MM.1S (cell line): ENCODE measurements at regions not wholly inside any gene's neighbourhood (a gene's known extent, or its start where the extent isn't known, plus 50 kb on each side); places are given as distances from the start of the nearest gene placed in this dataset.

Experiments used
- DNase-seq: peaks from one replicate; pipeline ENCODE4 v3.0.0-alpha.2; 2015
- H2AFZ ChIP-seq: fragments of 300-600 bp; sonication (generic); 2 replicates; pipeline ENCODE4 v1.6.0; 2016; ENCODE audit warnings: antibody characterized with exemption, low read length
- H3F3A ChIP-seq: fragments of 300-600 bp; sonication (generic); 2 replicates; pipeline ENCODE4 v1.6.1; 2016; ENCODE audit warnings: mild to moderate bottlenecking, antibody characterized with exemption, low read length, moderate library complexity, mixed read lengths; ENCODE audit not compliant: insufficient read depth
- H3K27ac ChIP-seq: fragments of 300-600 bp; sonication (generic); 2 replicates; pipeline ENCODE4 v1.5.1; 2016; ENCODE audit warnings: mild to moderate bottlenecking, low read length
- H3K27me3 ChIP-seq: fragments of 300-600 bp; sonication (generic); replicated peaks from 2 replicates; pipeline ENCODE4 v1.6.0; 2016; ENCODE audit warnings: low read length; ENCODE audit not compliant: insufficient read depth
- H3K36me3 ChIP-seq: fragments of 300-600 bp; sonication (generic); replicated peaks from 2 replicates; pipeline ENCODE4 v1.6.1; 2016; ENCODE audit warnings: mild to moderate bottlenecking, low read length, mixed read lengths; ENCODE audit not compliant: insufficient read depth
- H3K4me1 ChIP-seq: fragments of 300-600 bp; sonication (generic); 2 replicates; pipeline ENCODE4 v1.6.1; 2016; ENCODE audit warnings: low read length, mixed read lengths
- H3K4me2 ChIP-seq: fragments of 300-600 bp; sonication (generic); 2 replicates; pipeline ENCODE4 v1.6.0; 2016; ENCODE audit warnings: low read depth, low read length
- H3K4me3 ChIP-seq: fragments of 300-600 bp; sonication (generic); 2 replicates; pipeline ENCODE4 v1.5.1; 2016; ENCODE audit warnings: low read length, mixed read lengths
- H3K79me2 ChIP-seq: fragments of 300-600 bp; sonication (generic); 2 replicates; pipeline ENCODE4 v1.6.1; 2016; ENCODE audit warnings: mixed run types, low read length, mixed read lengths
- H3K9ac ChIP-seq: fragments of 300-600 bp; sonication (generic); 2 replicates; pipeline ENCODE4 v1.6.1; 2016; ENCODE audit warnings: low read length, mixed read lengths
- H3K9me2 ChIP-seq: fragments of 300-600 bp; sonication (generic); replicated peaks from 2 replicates; pipeline ENCODE4 v1.6.1; 2016; ENCODE audit warnings: mild to moderate bottlenecking, low read length, mixed read lengths; ENCODE audit not compliant: insufficient read depth
- H3K9me3 ChIP-seq: fragments of 300-600 bp; sonication (generic); replicated peaks from 2 replicates; pipeline ENCODE4 v1.6.1; 2016; ENCODE audit warnings: mild to moderate bottlenecking, low read length, mixed read lengths; ENCODE audit not compliant: insufficient read depth
- H4K20me1 ChIP-seq: fragments of 300-600 bp; sonication (generic); 2 replicates; pipeline ENCODE4 v1.6.1; 2016; ENCODE audit warnings: mild to moderate bottlenecking, low read length, moderate library complexity, mixed read lengths; ENCODE audit not compliant: insufficient read depth
- EZH2 ChIP-seq: fragments of 300-600 bp; sonication (generic); optimal IDR thresholded peaks from 2 replicates; pipeline ENCODE3; 2017; ENCODE audit warnings: low read depth, mild to moderate bottlenecking, antibody characterized with exemption, low read length, mixed read lengths
- EZH2phosphoT487 ChIP-seq: fragments of 300-600 bp; sonication (generic); IDR thresholded peaks from 2 replicates; pipeline ENCODE4 v1.6.1; 2018; ENCODE audit warnings: antibody characterized with exemption, low read length
- TF ChIP-seq, protein P1 (sequence below): fragments of 300-600 bp; sonication (generic); IDR thresholded peaks from 2 replicates; pipeline ENCODE4 v1.5.1; 2016; ENCODE audit warnings: antibody characterized with exemption, low read length, mixed read lengths

DNA sequence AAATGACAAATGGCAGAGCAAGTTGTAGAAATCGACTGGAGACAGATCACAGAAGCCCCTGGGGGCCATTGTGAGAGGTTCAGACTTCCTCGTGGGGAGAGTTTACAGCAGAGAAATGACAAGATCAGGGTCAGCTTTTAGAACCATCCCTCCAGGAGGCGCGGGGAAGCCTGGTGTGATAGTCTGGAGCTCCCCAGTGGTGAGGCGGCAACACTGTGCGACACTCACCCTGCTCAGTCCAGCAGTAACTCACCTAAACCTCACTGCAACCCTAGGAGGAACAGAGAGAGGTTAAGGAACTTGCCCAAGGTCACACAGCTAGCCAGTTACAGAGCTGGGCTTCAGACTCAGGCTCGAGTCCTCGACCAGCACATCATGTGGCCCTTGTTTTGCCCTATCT lies 123.4 kb upstream of the IRX3 start:
- no peaks in the 10 kb centered on the region for H3K79me2 ChIP-seq
- no peaks in the 10 kb centered on the region for H3K9me2 ChIP-seq
- no peaks in the 10 kb centered on the region for H3K36me3 ChIP-seq
- H3K4me3 ChIP-seq = no peak overlapping the region
- H3K9me3 ChIP-seq = no peaks in the 10 kb centered on the region
- H3K4me2 ChIP-seq = no peak overlapping the region
- H3K9ac ChIP-seq = no peak overlapping the region
- no peaks in the 10 kb centered on the region for H3K27me3 ChIP-seq
- TF ChIP-seq, protein P1, sequence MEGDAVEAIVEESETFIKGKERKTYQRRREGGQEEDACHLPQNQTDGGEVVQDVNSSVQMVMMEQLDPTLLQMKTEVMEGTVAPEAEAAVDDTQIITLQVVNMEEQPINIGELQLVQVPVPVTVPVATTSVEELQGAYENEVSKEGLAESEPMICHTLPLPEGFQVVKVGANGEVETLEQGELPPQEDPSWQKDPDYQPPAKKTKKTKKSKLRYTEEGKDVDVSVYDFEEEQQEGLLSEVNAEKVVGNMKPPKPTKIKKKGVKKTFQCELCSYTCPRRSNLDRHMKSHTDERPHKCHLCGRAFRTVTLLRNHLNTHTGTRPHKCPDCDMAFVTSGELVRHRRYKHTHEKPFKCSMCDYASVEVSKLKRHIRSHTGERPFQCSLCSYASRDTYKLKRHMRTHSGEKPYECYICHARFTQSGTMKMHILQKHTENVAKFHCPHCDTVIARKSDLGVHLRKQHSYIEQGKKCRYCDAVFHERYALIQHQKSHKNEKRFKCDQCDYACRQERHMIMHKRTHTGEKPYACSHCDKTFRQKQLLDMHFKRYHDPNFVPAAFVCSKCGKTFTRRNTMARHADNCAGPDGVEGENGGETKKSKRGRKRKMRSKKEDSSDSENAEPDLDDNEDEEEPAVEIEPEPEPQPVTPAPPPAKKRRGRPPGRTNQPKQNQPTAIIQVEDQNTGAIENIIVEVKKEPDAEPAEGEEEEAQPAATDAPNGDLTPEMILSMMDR = no peak
- TF ChIP-seq EZH2 (no peak), EZH2phosphoT487 (no peak)
- no peaks in the 10 kb centered on the region for H3F3A ChIP-seq
- H2AFZ ChIP-seq = no peak overlapping the region
- DNase-seq = no peak
- H3K27ac ChIP-seq = no peak overlapping the region
- no peaks in the 10 kb centered on the region for H4K20me1 ChIP-seq
- no peaks in the 10 kb centered on the region for H3K4me1 ChIP-seq

DNA sequence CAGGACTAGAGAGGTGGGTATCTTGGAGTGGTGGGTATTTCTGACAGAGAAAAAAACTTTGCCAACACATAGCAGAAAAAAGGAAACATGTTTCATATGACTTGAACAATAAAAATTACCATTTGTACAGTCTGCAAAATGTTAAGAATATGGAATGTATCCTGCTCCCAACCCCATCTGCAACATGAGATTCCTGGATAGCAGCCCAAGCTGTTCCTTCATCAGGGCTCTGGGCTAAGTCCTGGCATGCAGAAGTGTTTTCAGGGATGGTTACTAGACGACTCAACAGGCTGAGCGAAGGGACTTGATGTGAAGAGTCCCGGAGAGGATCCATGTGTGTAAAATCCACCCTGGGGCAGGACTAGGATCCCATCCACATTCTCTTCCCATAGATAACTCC lies 121.0 kb upstream of the IRX3 start:
- no peaks in the 10 kb centered on the region for H3K9me3 ChIP-seq
- H3K9ac ChIP-seq = no peak overlapping the region
- no peak overlapping the region for H3K27ac ChIP-seq
- TF ChIP-seq EZH2phosphoT487 (no peak), EZH2 (no peak)
- TF ChIP-seq, protein P1 = no peak
- H3K79me2 ChIP-seq = no peaks in the 10 kb centered on the region
- DNase-seq = no peak
- H2AFZ ChIP-seq = no peak overlapping the region
- no peaks in the 10 kb centered on the region for H3K27me3 ChIP-seq
- no peaks in the 10 kb centered on the region for H3K36me3 ChIP-seq
- no peaks in the 10 kb centered on the region for H3K9me2 ChIP-seq
- H3K4me2 ChIP-seq = no peak overlapping the region
- no peaks in the 10 kb centered on the region for H3F3A ChIP-seq
- H3K4me1 ChIP-seq = no peaks in the 10 kb centered on the region
- H4K20me1 ChIP-seq = no peaks in the 10 kb centered on the region
- H3K4me3 ChIP-seq = no peak overlapping the region

DNA sequence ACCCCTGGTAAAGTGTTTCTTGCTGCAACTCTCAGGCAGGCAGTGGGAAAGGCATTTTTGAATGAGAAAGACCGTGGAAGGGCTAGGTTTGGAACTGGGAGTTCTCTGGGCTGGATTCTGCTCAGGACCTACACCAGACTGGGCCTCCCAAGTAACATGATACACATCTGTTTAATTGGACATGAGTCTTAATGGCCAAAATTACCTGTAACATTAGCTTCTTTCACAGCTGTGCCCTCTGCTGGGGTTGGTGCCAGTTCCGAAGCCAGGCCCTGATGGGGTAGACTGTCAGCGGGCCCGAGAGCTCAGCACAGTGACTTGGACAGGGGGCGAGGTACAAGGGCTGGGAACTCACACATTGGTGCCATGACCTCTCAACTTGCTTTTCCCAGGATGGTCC lies 118.9 kb upstream of the IRX3 start:
- DNase-seq = no peak
- H3K9ac ChIP-seq = no peak overlapping the region
- no peaks in the 10 kb centered on the region for H3K9me3 ChIP-seq
- no peak overlapping the region for H3K27ac ChIP-seq
- H3K9me2 ChIP-seq = no peaks in the 10 kb centered on the region
- TF ChIP-seq, protein P1 = no peak
- TF ChIP-seq EZH2phosphoT487 (no peak), EZH2 (no peak)
- no peaks in the 10 kb centered on the region for H4K20me1 ChIP-seq
- no peaks in the 10 kb centered on the region for H3K4me1 ChIP-seq
- H3F3A ChIP-seq = no peaks in the 10 kb centered on the region
- no peaks in the 10 kb centered on the region for H3K36me3 ChIP-seq
- H3K79me2 ChIP-seq = no peaks in the 10 kb centered on the region
- H3K4me2 ChIP-seq = no peak overlapping the region
- no peak overlapping the region for H2AFZ ChIP-seq
- H3K4me3 ChIP-seq = no peak overlapping the region
- no peaks in the 10 kb centered on the region for H3K27me3 ChIP-seq
